GM21447 (cell line): ENCODE measurements at regions not wholly inside any gene's neighbourhood (a gene's known extent, or its start where the extent isn't known, plus 50 kb on each side); places are given as distances from the start of the nearest gene placed in this dataset.

Experiments
- ATAC-seq: cut with Tn5 transposase; IDR thresholded peaks from one replicate; pipeline ENCODE4 v1.9.1; 2021; ENCODE audit not compliant: unreplicated experiment

DNA sequence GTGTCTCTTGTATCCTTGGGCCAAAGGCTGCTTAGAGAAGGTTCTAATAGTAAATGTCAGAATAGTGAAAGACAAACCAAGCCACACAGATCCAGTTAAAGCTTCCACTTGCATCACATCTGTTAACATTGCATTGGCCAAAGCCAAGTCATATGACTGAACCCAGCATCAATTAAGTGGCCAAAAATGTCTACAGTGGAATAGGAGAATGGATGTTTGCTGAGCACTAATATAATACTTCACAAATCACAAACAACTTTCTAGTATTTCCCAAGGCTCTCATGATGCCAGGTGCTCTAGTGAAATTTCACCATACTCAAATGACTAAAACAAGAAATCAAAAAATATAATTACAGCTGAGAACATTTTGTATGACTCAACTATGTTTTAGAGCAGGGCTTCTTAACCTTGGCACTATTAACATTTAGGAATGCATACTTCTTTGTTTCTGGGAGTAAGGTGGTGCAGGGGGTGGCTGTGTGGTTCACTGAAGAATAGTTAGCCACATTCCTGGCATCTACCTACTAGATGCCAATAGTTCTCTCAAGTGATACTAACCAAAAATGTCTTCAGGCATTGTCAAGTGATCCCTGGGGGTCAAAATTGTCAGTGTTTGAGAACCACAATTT lies 148.0 kb upstream of the SPTLC3 start:
- ATAC-seq: no peak

DNA sequence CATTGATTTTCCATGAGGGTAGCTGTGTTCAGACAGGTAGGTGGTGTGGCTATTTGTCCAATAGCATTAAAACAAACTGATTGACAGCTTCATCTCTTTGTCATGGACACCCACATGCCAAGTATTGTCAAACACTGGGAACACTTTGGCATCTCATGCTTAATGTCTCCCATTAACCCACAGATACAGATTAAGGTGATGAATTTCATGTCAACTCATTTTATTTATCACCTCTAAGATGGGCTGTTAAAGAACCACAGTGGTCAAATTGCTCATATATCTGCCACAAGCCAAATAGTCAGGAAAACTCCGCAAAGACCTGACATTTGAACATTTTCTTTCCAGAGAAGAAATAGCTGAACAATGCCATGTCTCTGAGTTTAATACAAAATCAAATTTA lies 139.1 kb upstream of the SPTLC3 start:
- no peak for ATAC-seq

DNA sequence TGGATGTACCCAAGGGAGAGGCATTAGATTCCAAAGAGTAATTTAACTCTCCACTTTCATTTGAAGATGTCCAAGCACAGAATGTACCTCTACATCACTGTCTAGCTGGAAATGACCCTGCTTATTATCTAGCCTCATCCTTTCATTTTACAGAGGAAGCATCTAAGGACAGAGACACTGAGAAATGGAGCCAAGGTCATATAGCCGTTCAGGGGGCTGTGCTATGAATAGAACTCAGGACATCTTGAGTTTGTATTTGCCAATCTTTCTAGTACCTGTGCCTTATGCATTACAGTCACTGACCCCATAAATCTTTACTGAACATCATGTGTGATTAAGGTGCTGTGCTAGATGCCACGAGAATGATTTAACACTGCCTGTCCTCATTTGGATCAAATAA lies 138.2 kb upstream of the SPTLC3 start:
- ATAC-seq: no peak

DNA sequence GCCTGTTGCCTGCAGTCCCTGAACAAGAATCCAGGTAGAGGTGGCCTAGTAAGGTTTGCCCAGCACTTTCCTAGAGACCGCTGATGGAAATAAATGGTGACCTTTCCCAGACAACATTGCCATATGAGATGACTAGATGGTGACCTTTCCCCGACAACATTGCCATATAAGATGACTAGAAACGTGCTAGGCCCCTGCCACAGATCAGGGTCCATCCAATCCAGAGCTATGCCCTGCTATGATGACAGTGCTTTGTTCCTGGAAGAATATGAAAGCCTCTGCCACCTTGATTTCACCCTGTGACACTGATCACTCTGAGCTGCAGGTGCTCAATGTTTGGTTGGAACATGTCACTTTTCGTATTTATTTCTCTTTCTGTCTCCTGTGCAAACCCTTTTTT lies 133.8 kb upstream of the SPTLC3 start:
- no peak for ATAC-seq

DNA sequence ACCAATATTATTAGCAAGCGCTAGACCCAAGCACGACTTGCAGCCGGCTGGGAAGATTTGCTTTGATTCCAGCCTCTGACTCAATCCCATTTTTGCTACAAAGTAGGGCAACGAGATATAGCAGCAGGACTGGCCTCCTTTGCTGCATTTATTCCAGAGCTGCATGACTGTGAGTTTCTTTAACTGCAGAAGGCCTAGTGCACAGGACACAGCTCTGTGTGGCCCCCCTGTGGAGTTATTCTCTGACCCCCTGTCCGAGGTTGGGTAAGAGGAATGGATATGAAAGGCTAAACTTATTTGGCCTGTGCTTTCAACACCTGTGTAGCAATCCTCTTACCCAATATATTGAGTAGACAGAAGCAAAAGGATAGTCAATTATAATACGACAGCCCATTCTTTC lies 133.3 kb upstream of the SPTLC3 start:
- no peak for ATAC-seq

DNA sequence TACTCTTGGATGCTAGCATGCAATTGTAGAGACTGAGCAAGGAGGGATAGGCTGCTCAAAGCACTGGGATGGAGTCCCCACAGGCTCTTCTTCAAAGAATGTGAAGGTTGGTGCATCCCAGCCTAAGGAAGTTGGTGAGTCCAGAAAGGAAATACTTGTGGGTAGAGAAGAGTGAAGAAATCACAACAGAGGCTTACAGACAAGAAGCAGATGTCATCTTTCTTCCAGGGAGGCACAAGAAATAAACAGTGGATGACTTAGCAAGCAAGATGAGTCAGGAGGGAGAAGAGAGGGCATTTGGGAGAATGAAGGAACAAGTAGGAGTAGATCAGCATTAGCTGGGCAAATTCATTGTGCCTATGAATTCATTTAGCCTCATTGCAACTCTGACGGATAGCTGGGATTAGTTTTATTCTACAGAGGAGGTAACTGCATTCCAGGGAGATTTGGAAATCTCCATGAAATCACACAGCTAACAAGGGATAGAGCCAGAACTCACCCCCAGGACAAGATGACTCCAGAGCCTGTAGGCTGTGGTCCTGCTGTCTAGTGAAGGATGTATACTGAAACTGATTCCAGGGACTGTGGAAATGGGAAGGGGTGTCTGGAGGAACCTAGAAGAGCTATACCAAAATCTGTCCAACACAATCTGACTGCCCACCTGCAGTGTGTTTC lies 125.8 kb upstream of the SPTLC3 start:
- ATAC-seq: no peak

DNA sequence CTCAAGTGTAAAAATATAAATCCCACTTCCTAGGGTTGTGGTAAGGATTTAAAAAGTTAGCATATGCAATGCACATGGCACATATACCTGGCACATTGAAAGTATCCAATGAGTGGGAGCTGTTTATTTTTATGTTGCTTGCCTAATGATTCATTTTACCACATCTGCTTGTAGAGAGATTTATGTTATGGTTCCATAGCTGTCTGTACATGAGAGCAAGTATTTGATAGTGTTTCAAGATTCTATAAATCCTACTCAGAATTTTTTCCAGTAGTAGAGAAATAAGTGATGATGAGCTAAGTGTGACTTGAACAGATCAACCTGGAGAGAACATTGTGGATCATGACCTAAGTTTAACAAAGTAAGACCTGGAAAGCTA lies 125.3 kb upstream of the SPTLC3 start:
- ATAC-seq: no peak

DNA sequence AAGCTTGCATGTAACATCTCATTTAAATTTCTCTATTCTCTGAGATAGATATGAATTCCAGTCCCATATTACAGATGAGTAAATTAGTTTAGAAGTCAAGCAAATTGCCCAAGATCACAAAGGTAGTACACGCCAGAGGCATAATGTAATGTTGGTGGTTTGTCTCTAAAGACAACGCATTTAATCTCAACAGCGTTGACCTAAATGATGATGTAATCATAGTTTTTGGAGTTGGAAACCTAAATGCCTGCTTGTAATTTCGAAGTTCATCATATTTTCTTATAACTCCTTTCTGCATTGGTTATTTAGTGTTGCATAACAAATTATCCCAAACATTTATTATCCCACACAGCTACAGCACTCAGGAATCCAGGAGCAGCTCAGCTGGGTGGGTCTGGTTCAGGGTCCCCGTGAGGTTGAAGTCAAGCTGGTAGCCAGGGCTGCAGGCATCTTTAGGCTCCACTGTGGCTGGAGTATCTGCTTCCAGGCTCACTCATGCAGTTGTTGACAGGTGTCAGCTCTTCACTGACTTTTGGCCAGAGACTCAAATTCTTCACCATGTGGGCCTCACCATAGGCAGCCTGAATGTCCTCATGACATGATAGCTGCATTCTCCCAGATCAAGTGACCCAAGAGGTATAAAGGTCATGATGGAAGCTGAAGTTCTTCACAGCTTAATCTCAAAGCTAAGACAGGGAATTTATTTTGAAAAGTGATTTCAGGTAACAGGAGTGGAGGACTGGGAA lies 122.0 kb upstream of the SPTLC3 start:
- no peak for ATAC-seq

DNA sequence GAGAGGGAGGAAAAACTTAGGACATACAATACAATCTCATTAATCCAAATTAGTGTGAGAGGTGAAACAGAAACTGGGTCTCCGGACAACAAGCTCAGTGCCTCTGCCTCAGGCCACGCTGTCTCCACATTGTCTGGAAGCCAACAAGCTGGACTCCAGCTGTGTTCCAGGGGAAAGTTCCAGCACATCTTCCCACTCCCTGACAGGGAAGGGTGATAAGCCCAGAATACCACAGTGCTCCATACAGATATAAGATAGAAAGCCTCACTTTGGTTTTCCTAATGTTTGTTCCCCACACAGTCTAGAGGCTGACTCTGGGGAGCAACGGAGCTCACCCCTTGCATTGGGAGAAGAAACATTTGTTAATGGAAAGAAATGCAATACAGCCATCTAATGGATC lies 117.1 kb upstream of the SPTLC3 start:
- ATAC-seq: no peak

DNA sequence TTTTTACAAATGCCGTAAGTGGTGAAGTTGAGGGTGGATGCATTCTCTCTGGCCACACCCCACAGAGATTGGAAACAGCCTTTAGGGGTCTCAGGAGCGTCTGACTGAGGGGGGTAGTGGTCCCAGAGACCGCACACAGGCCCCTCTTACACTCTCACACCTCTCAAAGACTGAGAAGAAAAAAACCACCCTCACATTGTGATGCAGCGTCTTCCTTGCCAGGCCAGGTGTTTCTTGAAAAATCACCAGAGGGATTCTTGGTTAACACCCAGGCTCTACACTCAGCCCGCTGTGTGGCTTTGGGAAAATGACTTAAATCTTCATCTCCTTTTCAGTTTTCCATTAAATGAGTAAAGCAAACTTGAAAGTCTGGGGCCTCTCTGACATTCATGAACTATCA lies 115.8 kb upstream of the SPTLC3 start:
- ATAC-seq: no peak

DNA sequence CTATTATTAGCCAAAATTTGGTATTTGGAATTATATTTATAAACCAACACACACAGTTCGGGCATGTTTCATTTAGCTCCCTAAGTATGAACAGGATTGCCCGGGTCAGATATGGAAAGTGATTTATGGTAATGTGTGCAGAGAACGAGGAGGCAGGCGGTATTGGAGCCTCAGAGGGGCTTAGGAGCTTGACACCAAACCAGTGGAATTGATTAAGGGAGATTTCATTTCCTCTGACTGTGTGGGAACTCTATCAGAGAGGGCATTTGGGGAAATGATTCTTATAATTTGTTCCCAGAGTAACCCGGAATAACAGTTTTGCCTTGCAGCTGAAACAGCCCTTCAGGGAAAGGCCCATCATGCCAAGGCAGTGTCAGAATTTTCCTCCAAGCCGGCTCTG lies 115.1 kb upstream of the SPTLC3 start:
- no peak for ATAC-seq

DNA sequence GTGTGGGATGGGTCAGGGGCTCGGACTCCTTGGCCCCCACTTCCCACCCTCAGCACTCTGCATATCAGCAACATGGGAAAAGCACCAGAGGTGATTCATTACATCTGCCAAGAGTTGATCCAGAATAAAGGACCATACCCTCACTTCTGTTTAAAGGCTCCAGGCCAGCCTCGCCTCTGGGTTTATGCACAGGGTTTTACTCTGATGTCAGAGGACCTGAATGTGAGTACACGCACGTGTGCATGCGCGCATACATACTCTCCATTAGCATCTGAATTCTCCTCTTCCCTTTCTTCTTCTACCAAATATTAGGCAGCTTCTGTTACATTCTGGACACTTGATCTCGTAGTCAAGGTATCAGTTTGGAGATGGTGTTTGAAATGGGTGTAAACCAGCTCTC lies 114.7 kb upstream of the SPTLC3 start:
- no peak for ATAC-seq

DNA sequence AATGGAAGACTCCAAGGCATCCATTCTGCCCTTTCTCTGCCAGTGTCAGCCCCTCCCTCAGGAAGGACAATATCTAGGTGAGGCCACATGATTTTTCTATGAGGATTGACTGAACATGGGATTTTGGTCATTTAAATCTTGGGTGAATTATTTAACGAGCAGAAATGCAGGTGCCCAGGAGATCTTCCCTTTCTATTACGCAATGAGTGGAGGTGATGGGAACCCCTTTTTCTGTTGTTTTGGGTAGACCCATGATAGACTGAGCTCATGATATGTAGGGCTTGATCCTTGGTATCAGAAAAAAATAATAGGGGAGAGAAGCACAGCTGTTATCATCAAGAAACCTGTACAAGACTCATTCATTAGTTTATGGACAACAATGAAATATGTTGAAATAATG lies 112.6 kb upstream of the SPTLC3 start:
- no peak for ATAC-seq

DNA sequence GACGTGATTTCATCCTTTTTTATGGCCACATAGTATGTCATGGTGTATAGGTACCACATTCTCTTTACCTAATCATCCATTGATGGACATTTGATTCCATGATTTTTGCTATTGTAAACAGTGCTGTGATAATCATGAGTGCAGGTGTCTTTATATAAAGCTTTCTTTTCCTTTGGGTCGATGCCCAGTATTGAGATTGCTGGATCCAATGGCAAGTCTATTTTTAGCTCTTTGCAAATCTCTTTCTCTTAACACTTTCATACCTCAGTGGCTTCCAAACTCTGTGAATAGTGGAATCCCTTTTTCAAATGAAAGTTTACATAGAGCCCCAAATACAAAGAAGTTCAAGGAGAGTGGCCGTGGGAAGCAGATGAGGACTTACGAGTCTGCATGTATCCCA lies 105.8 kb upstream of the SPTLC3 start:
- ATAC-seq: no peak

DNA sequence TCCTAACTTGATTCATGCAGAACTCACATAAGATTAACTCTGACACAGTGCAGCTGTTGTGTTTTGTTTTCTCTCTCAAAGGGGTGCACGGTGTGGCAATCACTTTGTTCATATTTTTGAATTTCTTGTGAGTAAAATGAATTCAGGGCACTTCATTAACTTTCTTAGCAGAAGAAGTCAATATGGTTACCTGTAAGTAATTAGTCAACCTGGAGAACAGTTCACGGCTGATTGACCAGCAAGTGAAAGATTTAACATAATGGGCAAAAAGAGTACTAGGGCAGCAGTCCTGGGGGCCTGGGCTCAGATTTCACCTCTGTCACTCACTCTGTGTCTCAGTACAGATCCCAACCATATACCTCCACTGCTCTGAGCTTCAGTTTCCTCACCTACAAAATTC lies 102.4 kb upstream of the SPTLC3 start:
- no peak for ATAC-seq

DNA sequence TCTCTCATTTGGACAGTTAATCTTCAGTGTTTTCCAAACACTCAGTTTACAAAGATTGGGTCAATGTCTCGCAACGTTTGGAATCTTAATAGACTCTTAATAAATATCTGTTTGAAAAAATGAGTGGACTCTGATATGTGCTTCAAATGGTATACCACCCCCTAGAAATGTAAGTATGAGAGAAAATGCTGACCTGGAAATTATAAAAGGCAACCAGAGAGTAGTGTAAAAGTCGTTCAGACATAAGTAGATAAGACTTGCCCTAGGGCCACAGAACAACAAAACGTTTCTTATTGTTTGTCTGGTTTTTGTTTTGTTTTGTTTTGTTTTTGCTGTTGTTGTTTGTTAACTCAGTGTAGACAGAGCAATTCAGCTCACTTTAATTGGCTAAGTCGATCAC lies 97.4 kb upstream of the SPTLC3 start:
- ATAC-seq: no peak

DNA sequence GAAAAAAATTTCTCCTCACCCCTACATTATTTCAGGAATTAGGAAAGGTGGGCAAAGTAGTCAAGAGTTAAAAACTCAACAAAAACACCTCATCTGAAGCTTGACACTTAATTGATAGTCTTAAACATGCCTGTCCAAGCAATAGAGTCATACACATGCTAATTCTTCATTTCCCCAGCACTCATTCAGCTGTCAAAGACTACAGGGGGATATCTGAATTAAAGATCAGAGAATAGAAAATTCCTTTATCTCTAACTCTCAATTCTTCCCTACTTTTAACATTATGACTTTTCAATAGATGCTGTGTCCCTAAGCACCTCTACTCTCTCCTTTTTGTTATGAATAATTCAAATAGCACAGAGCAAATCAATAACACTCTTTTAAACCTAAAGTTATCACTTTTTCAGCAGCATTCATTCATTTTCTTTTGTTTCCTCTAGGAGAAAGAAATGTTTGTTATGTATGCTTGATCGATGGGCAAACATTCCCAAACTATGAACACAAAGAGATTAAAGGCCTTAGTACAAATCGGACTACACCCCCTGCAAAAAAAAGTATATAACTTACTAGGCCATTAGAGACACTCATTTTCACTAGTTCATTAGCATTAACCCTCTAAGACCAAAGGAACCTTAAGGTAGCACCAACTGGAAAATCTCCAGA lies 94.9 kb upstream of the SPTLC3 start:
- no peak for ATAC-seq

DNA sequence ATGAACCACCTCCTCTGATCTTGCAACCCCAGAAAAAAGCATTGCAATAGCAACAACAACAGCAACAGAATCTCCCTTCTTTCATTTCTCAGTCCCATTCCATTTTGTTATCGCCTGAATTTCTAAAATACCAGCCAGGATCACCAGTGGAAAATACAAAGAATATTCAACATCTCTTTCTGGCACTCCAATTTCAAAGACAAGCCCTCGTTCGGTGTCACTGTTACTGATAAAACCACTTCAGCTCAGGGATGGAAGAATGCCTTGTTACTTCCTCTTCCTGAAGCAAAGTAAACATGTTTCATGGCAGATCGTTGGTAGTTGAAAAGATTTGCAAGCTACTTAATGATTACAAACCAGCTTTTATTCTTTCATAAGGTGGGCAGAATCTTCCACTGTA lies 94.0 kb upstream of the SPTLC3 start:
- no peak for ATAC-seq

DNA sequence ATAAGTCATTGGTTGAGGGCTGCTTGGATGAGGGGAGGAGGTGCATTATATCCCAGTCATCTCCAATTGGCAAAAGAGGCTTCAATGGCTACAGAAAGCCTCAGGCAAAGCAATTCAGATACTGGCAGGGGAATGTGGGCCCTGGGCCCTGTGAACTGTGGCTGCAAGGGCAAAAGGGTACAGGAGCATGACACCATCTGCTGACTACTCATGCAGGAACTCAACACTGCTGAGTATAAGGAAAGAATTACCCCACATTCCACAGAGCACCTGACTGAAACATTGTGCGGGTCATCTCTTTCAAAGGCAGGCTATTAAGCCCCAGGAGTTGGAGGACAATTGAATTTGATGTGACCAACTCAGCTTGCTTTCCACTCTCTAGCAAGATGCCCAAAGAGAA lies 92.1 kb upstream of the SPTLC3 start:
- no peak for ATAC-seq

DNA sequence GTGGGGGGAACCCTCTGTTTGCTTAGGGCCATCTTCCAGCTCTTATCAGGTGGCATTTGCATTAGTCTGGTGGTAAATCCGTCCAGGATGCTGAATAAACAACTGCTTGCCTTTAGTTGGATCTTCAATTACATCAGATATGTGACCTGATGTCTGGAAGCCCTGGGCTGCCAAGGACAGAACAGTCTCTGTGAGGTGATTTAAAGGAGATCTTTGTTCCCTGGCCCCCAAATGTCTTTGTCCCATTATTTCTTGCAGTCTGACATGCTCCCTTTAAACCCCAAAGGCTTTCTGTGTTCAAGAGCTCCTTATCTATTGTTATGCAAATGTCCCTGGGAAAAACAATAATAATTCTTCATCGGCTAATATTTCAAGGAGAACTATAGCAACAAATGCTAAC lies 84.6 kb upstream of the SPTLC3 start:
- ATAC-seq: no peak

DNA sequence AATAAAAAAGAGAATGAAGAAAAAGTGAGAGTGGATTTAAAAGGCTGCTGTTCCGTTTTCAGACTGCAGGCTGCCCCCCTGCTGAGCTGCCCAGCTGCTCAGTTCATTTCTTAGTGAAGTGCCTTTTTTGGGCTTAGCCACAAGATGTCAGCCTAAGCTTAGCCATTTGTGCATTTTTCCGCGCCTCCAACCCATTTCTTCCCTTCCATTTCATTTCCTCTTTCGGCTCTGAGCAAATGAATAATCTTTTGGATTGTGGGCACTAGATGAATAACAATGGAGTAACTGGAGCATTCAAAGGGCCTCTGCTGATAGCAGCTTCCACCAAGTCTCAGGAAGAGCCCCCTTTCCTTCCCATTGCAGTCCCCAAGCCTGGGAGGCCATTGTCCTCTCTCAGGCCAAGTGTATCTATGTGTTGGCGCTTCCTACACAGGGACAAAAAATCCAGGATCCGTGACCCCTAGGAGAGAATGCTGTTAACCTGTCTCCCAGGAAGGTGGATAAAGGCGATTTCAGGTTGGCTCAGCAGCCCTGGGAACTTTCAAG lies 83.5 kb upstream of the SPTLC3 start:
- peak; percentile 93 for ATAC-seq
